ENCODE measurements at regions not wholly inside any gene's neighbourhood (a gene's known extent, or its start where the extent isn't known, plus 50 kb on each side); places are given as distances from the start of the nearest gene placed in this dataset.

DNA sequence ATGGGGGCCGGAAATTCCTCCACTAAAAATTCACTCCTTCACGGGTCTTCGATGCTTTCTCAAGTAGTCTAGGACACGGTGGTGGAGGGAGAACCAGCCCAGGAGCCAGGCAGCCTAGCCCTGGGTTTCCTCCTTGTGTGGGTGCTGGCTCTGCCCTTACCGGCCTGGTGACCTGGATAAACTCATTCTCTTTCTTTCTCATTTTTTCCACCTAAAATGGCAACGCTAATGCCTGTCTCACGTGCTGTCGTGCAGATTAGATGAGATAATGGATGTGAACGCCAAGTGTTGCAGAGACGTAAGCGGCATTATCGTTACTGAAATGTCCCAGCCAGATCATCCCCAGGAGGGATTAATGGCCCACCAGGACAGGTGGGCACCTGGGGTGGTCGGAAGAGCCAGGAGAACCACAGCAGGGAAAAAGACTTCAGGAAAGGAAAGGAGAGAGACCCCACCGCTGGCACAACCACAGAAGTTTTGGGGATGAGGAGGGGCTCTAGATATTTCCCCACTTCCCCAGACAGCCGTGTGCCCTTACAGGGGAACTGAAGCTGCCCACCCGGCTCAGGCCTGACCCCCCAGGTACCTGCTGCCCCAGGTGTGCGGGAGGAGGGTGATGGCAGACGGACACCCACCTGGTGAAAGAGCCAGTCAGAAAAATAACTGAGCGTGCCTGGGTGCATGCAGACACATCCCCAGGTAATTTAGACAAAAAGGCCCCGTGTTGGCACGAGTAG, 100.8 kb upstream of the ASAP2 start:
- DNase-seq (ENCODE audit: low read depth) = no peak

- DNase-seq (ENCODE audit: low read depth) = no peak
Observed at GRCh38 chr2:9103663-9104277, 100.3 kb upstream of the MBOAT2 start.

DNA sequence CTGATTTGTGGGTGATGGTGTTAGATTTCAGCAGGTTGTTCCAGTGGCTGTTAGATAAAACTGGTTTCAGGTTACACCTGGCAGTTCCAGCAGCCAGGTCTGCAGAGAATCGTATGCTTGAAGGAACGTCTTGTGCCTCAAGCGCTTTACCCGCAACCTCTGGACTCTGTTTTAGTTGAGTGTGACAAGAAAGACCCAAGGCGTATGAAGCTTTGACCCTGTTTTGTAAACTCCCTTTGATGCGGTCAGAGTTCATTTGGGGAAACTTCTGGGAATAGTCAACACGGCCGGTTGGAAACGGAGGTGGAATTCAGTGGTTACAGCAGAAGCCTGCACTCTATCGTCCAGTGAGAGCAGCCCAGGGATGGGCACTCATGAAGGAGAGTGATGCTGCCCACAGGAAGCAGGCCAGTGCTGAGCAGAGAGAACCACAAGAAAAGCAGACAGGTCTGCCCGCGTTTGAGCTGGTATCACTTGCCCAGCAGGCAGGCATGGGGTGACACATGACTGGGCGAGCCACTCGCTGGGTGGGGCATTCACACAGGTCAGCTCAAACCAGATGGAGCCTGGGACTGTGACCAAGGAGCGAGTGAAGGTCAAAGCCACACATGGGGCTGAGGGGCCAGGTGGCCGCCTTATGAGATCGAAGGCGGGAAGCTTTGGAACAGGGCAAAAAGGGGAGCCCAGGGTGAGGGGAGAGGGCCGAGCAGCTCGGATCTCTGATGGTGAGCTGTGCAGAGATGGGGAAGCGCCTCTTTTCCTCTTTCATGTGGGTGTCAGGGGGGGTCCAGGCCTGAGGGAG, 99.6 kb upstream of the MBOAT2 start:
- DNase-seq (ENCODE audit: low read depth) = no peak

- DNase-seq (ENCODE audit: low read depth) = no peak
Observed at GRCh38 chr2:9101763-9102425, 98.4 kb upstream of the MBOAT2 start.

DNA sequence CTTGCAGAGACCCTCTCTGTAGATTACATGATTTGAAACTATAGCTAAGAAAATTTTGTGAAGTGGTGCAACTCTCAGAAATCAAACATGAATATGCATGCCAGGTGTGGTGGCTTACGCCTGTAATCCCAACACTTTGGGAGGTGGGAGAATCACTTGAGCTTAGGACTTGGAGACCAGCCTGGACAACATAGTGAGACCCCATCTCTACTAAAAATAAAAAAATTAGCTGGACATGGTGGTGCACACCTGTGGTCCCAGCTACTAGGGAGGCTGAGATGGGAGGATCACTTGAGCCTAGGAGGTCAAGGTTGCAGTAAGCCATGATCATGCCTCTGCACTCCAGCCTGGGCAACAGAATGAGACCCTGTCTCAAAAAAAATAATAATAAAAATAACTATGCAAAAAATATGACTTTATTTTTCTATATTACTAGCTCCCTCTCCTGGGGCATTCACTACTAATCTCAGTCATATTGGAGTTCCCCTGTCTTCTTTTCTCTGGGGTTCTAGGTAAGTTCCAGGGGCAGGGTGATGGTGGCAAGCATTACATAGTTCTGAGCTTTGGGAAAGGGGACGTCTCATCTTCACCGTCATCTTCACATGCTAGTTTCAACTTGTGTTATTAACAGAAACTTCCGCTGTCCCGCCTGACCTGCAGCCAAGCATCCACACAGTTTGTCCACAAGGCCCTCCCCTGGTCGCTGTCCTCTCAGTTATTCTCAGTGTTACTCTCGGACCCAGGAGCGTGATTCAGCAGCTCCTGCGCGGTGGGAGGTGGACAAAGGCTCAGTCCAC, 96.8 kb upstream of the MBOAT2 start:
- DNase-seq (ENCODE audit: low read depth) = no peak

- DNase-seq (ENCODE audit: low read depth) = peak; percentile 23
Observed at GRCh38 chr2:9099341-9099751, 95.9 kb upstream of the MBOAT2 start.

- no peak for DNase-seq (ENCODE audit: low read depth)
Observed at GRCh38 chr2:9097892-9098291, 94.4 kb upstream of the MBOAT2 start.

- no peak for DNase-seq (ENCODE audit: low read depth)
Observed at GRCh38 chr2:9097239-9097638, 93.8 kb upstream of the MBOAT2 start.

- DNase-seq (ENCODE audit: low read depth) = no peak
Observed at GRCh38 chr2:9096761-9097160, 93.3 kb upstream of the MBOAT2 start.

DNA sequence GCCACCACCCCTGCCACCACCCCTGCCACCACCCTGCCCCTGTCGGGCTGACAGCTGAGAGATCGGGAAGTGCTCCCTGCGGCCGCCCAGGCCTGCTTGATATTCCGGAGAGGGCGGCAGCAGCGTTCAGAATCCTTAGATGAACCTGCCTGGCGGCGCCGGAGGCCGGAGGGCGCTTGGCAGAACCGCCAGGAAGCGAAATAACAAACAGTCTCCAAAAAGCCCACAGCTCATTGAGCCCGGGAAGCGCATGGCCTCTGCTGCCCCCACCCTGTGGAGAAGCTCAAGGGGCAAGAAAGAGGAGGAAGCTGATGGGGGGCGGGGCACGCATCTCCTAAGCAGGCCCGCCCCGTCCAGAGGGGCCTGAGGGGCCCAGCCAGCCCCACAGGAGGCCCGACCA, 92.2 kb upstream of the MBOAT2 start:
- DNase-seq (ENCODE audit: low read depth) = no peak

- no peak for DNase-seq (ENCODE audit: low read depth)
Observed at GRCh38 chr2:9095226-9095625, 91.7 kb upstream of the MBOAT2 start.

DNA sequence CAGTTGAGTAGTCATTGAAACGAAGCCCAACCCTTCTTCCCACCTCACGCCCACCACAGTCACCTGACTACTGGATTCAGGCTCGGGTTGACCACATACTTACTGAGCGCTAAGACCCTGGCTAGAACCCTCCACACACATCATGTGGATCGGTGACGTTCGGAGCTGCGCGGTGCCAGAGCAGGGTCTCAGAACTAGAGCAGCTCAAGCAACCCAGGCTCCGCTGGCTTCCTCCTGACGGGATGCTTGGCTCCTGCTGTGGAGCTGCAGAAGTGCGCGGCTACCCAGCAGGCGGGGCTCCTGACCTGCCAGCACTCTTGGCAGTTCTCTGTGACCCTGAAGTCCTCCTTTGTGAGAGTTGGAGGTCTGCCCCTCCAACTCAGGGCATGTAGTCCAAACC, 90.6 kb upstream of the MBOAT2 start:
- DNase-seq (ENCODE audit: low read depth) = no peak

DNA sequence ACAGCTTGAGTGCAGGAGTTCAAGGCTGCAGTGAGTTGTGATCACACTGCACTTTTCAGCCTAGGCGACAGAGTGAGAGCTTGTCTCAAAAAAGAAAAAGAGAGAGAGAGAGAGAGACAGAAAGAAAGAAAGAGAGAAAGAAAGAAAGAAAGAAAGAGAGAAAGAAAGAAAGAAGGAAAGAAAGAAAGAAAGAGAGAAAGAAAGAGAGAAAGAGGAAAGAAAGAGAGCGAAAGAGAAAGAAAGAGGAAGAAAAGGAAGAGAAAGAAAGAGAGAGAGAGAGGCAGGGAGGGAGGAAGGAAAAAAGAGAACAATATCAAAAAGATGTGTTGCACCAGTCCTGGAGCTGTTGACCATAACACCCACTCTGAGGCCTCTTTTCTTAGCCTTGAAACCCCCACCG, 89.8 kb upstream of the MBOAT2 start:
- DNase-seq (ENCODE audit: low read depth) = no peak

GRCh38 chr2:9092383-9093282, 89.1 kb upstream of the MBOAT2 start:
- no peak for DNase-seq (ENCODE audit: low read depth)

- peak; percentile 80 for DNase-seq (ENCODE audit: low read depth)
Observed at GRCh38 chr2:9091811-9092210, 88.3 kb upstream of the MBOAT2 start.

GRCh38 chr2:9089831-9090230, 86.3 kb upstream of the MBOAT2 start:
- peak; percentile 40 for DNase-seq (ENCODE audit: low read depth)

- peak; percentile 71 for DNase-seq (ENCODE audit: low read depth)
Observed at GRCh38 chr2:9087121-9087681, 83.7 kb upstream of the MBOAT2 start.

GRCh38 chr2:9086465-9086864, 83.0 kb upstream of the MBOAT2 start:
- DNase-seq (ENCODE audit: low read depth) = peak; percentile 32

DNA sequence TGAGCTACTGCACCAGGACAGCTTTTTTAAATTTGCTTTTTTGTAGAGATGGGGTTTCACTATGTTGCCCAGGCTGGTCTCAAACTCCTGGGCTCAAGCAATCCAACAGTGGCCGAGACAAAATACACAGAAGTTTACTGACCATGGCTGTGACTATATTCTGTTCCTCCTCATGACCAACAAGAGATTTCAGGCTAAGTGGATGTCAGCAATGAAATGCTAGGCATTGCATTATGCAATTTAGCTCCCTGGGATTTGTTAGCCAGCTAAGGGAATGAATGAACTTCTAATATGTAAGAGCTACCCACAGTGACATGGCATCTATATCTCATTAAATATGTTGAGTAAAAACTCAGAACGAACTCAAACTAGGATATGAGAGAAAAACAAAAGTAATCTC, 81.9 kb upstream of the MBOAT2 start:
- DNase-seq (ENCODE audit: low read depth) = no peak

GRCh38 chr2:9083287-9083686, 79.8 kb upstream of the MBOAT2 start:
- DNase-seq (ENCODE audit: low read depth) = no peak

Measured in ELR (cell line).